Liver (tissue), 8 donors: ENCODE measurements at regions not wholly inside any gene's neighbourhood (a gene's known extent, or its start where the extent isn't known, plus 50 kb on each side); places are given as distances from the start of the nearest gene placed in this dataset.

Source experiments
- DNase-seq: peaks from one replicate; pipeline ENCODE4 v3.0.0-alpha.2; 2017; ENCODE audit warnings: low spot score
- H3K27ac ChIP-seq, 2 donors: one replicate each; pipeline ENCODE4 v1.7.0; 2013; ENCODE audit warnings: inconsistent platforms in 2 of 2, low read length in 2 of 2, control low read depth in 1 of 2, low read depth in 1 of 2, mild to moderate bottlenecking in 1 of 2
- H3K27me3 ChIP-seq, 4 donors: one replicate each; pipeline versions ENCODE4 v1.6.1 to v1.7.0; 2013; ENCODE audit warnings: low read length in 3 of 4, inconsistent platforms in 1 of 4, mild to moderate bottlenecking in 1 of 4, moderate library complexity in 1 of 4; ENCODE audit not compliant: control insufficient read depth in 4 of 4, insufficient read depth in 4 of 4
- H3K36me3 ChIP-seq, 4 donors: one replicate each; pipeline versions ENCODE4 v1.6.1 to v1.7.0; 2013; ENCODE audit warnings: low read length in 3 of 4, mild to moderate bottlenecking in 3 of 4, low read depth in 1 of 4, moderate library complexity in 1 of 4; ENCODE audit not compliant: control insufficient read depth in 4 of 4, insufficient read depth in 3 of 4
- H3K4me1 ChIP-seq, 4 donors: one replicate each; pipeline versions ENCODE4 v1.6.1 to v1.7.0; 2013; ENCODE audit warnings: low read length in 3 of 4, mild to moderate bottlenecking in 3 of 4, moderate library complexity in 1 of 4; ENCODE audit not compliant: control insufficient read depth in 4 of 4, insufficient read depth in 4 of 4
- H3K4me3 ChIP-seq, 3 donors: one replicate each; pipeline versions ENCODE4 v1.6.1 to v1.7.0; 2013; ENCODE audit warnings: low read length in 3 of 3, control low read depth in 1 of 3, low read depth in 1 of 3, mild to moderate bottlenecking in 1 of 3
- H3K9ac ChIP-seq, 2 donors: one replicate each; pipeline ENCODE4 v1.7.0; 2013; ENCODE audit warnings: low read length in 2 of 2, mild to moderate bottlenecking in 2 of 2, moderate library complexity in 2 of 2, control low read depth in 1 of 2, low read depth in 1 of 2
- H3K9me3 ChIP-seq, 4 donors: one replicate each; pipeline versions ENCODE4 v1.6.1 to v1.7.0; 2013; ENCODE audit warnings: low read length in 3 of 4; ENCODE audit not compliant: control insufficient read depth in 4 of 4
- ATF3 ChIP-seq: IDR thresholded peaks from 2 replicates; pipeline ENCODE4 v1.6.1; 2016; ENCODE audit warnings: antibody characterized with exemption
- CTCF ChIP-seq: fragments of 150-350 bp; IDR thresholded peaks from 2 replicates; pipeline ENCODE4 v1.5.1; 2017; ENCODE audit warnings: improper control_type of control experiment, low read depth, low read length; ENCODE audit not compliant: missing input control
- EGR1 ChIP-seq, 2 donors: IDR thresholded peaks; 2 replicates each; pipeline ENCODE4 v1.6.1; 2016 to 2018; ENCODE audit warnings: antibody characterized with exemption in 2 of 2, low read depth in 2 of 2
- FOXA1 ChIP-seq: IDR thresholded peaks from 2 replicates; pipeline ENCODE4 v1.6.1; 2016; ENCODE audit warnings: antibody characterized with exemption
- HNF4A ChIP-seq, 2 donors: conservative IDR thresholded peaks; 2 replicates each; pipeline ENCODE4 v1.6.1; 2016; ENCODE audit warnings: antibody characterized with exemption in 2 of 2, mild to moderate bottlenecking in 2 of 2
- HNF4G ChIP-seq: IDR thresholded peaks from 2 replicates; pipeline ENCODE4 v1.6.1; 2016; ENCODE audit warnings: antibody characterized with exemption
- MAX ChIP-seq: IDR thresholded peaks from 2 replicates; pipeline ENCODE4 v1.6.1; 2016; ENCODE audit warnings: antibody characterized with exemption
- NR2F2 ChIP-seq: IDR thresholded peaks from 2 replicates; pipeline ENCODE4 v1.6.1; 2016; ENCODE audit warnings: antibody characterized with exemption
- RAD21 ChIP-seq, 2 donors: IDR thresholded peaks; 2 replicates each; pipeline ENCODE4 v1.6.1; 2016; ENCODE audit warnings: antibody characterized with exemption in 2 of 2, mild to moderate bottlenecking in 2 of 2
- REST ChIP-seq: IDR thresholded peaks from 2 replicates; pipeline ENCODE4 v1.6.1; 2016; ENCODE audit warnings: antibody characterized with exemption, mild to moderate bottlenecking
- RXRA ChIP-seq, 2 donors: IDR thresholded peaks; 2 replicates each; pipeline ENCODE4 v1.6.1; 2017 to 2018; ENCODE audit warnings: antibody characterized with exemption in 2 of 2, mild to moderate bottlenecking in 1 of 2
- TAF1 ChIP-seq: conservative IDR thresholded peaks from 2 replicates; pipeline ENCODE4 v1.6.1; 2016; ENCODE audit warnings: antibody characterized with exemption, mild to moderate bottlenecking
- YY1 ChIP-seq: IDR thresholded peaks from 2 replicates; pipeline ENCODE4 v1.6.1; 2016; ENCODE audit warnings: antibody characterized with exemption, mild to moderate bottlenecking
- ZBTB33 ChIP-seq: IDR thresholded peaks from 2 replicates; pipeline ENCODE4 v1.6.1; 2016; ENCODE audit warnings: antibody characterized with exemption
- WGBS: extraction: QIAGEN DNeasy Blood & Tissue Kit; methylation state at CpG from one replicate; pipeline ENCODE4 v1.1.7; 2013; 5-methylcytosine and 5-hydroxymethylcytosine counted together
- donor health status: healthy.
- donor health status: healthy.
- donor health status: healthy.
- donor health status: healthy.
- donor health status: healthy.

- TF ChIP-seq CTCF = no peak
- no peak for TF ChIP-seq TAF1
- TF ChIP-seq REST = no peak
- no peaks in the 10 kb centered on the region for H3K27me3 ChIP-seq
- no peak overlapping the region for H3K27ac ChIP-seq
- no peaks in the 10 kb centered on the region for H3K36me3 ChIP-seq
- H3K4me3 ChIP-seq = no peak overlapping the region
- 72% methylated on average over 7 of the region's 7 CpGs for WGBS
- no peaks in the 10 kb centered on the region for H3K9me3 ChIP-seq
- H3K9ac ChIP-seq = no peak overlapping the region
- H3K4me1 ChIP-seq = peaks cover 0 to 8% (median 0%) of the 10 kb centered on the region in 4 donors
- DNase-seq = no peak
These were observed 93.0 kb upstream of the SMYD2 start for GRCh38 chr1:214187933-214188332.

GRCh38 chr1:214188835-214189234 is 92.1 kb upstream of the SMYD2 start:
- H3K4me1 ChIP-seq = peaks cover 0 to 8% (median 0%) of the 10 kb centered on the region in 4 donors
- no peaks in the 10 kb centered on the region for H3K36me3 ChIP-seq
- TF ChIP-seq FOXA1 = no peak
- TF ChIP-seq RAD21 (IDR thresholded peaks at IDR 0.05) = no peak
- TF ChIP-seq YY1 = no peak
- no peak for TF ChIP-seq EGR1 (IDR thresholded peaks at IDR 0.05; ENCODE audit: low read depth in 2 of 2)
- no peak for TF ChIP-seq HNF4A (conservative IDR thresholded peaks at IDR 0.05)
- TF ChIP-seq ZBTB33 = no peak
- TF ChIP-seq RXRA (IDR thresholded peaks at IDR 0.05) = no peak
- no peak for TF ChIP-seq TAF1
- no peak for TF ChIP-seq MAX
- no peak for TF ChIP-seq NR2F2
- no peak for TF ChIP-seq HNF4G
- TF ChIP-seq ATF3 = no peak
- H3K27me3 ChIP-seq = no peaks in the 10 kb centered on the region
- no peak overlapping the region for H3K9ac ChIP-seq
- no peak overlapping the region for H3K4me3 ChIP-seq
- 78% methylated on average over 2 of the region's 2 CpGs for WGBS
- no peak overlapping the region for H3K27ac ChIP-seq
- DNase-seq = no peak
- no peaks in the 10 kb centered on the region for H3K9me3 ChIP-seq
